ENCODE measurements at regions not wholly inside any gene's neighbourhood (a gene's known extent, or its start where the extent isn't known, plus 50 kb on each side); places are given as distances from the start of the nearest gene placed in this dataset.

DNA sequence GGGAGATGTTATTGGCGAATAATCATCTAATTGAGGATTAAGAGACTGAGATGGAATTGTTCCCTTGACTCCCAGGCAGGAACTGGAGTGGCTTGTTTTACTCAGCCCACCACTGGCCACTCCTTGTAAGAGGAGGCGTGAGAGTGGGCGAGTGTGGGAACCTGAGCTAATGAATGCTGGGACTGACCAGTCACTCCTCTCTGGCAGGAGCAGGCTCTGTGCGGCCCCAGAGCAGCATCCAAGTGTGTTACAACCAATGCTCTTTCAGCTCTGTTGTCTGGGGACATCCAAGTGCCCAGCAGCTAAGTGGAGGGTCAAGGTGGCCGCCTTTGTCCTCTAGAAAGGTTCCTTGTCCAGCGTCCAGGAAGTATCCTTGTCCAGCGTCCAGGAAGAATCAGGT lies 739.9 kb downstream of the CDH8 start:
- TF ChIP-seq, protein P1, sequence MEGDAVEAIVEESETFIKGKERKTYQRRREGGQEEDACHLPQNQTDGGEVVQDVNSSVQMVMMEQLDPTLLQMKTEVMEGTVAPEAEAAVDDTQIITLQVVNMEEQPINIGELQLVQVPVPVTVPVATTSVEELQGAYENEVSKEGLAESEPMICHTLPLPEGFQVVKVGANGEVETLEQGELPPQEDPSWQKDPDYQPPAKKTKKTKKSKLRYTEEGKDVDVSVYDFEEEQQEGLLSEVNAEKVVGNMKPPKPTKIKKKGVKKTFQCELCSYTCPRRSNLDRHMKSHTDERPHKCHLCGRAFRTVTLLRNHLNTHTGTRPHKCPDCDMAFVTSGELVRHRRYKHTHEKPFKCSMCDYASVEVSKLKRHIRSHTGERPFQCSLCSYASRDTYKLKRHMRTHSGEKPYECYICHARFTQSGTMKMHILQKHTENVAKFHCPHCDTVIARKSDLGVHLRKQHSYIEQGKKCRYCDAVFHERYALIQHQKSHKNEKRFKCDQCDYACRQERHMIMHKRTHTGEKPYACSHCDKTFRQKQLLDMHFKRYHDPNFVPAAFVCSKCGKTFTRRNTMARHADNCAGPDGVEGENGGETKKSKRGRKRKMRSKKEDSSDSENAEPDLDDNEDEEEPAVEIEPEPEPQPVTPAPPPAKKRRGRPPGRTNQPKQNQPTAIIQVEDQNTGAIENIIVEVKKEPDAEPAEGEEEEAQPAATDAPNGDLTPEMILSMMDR (IDR thresholded peaks at IDR 0.05) = no peak
- no peak for TF ChIP-seq POLR2A (IDR thresholded peaks at IDR 0.05)

Measured in lower leg skin (tissue), 3 donors.